ENCODE measurements at regions not wholly inside any gene's neighbourhood (a gene's known extent, or its start where the extent isn't known, plus 50 kb on each side); places are given as distances from the start of the nearest gene placed in this dataset.

DNA sequence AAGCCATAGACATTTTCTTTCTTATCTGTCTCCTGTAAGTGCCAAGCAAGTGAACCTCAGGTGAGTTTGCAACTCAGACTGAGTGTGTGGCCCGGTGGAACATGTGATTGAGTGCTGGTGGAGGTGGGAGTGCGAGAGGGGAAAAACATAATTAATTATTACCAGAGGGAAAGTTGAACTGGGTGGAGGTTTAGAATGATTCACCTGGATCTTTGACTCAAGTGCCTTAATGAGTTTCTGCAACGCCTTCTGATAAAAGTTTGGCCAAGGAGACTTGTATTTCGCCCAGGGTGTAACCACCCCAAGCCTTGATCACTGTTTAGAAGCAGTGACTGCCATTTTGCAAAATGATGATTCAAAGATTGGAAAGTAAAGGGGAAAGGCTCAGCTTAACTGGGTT lies 513.9 kb downstream of the GATA3 start:
- H3K9me2 ChIP-seq (replicated peaks; ENCODE audit: control insufficient read depth, low read length), result no peaks in the 10 kb centered on the region
- H3K36me3 ChIP-seq (ENCODE audit: control insufficient read depth, low read length), result no peaks in the 10 kb centered on the region
- H4K20me1 ChIP-seq (ENCODE audit: control insufficient read depth, insufficient read depth, low read depth, low read length), result no peaks in the 10 kb centered on the region
- no peak overlapping the region for H3K4me2 ChIP-seq (ENCODE audit: low read length)
- H3K27ac ChIP-seq (ENCODE audit: low read depth, low read length), result no peak overlapping the region
- H3K27me3 ChIP-seq (ENCODE audit: control insufficient read depth, low read length), result no peaks in the 10 kb centered on the region
- H3K4me3 ChIP-seq (ENCODE audit: low read length), result no peak overlapping the region
- H3K9me3 ChIP-seq (ENCODE audit: control insufficient read depth, insufficient read depth, low read length), result no peaks in the 10 kb centered on the region
- no peaks in the 10 kb centered on the region for H3F3A ChIP-seq (ENCODE audit: control insufficient read depth, insufficient read depth)
- no peaks in the 10 kb centered on the region for H3K79me2 ChIP-seq (ENCODE audit: control insufficient read depth, low read length)
- TF ChIP-seq, protein P1, sequence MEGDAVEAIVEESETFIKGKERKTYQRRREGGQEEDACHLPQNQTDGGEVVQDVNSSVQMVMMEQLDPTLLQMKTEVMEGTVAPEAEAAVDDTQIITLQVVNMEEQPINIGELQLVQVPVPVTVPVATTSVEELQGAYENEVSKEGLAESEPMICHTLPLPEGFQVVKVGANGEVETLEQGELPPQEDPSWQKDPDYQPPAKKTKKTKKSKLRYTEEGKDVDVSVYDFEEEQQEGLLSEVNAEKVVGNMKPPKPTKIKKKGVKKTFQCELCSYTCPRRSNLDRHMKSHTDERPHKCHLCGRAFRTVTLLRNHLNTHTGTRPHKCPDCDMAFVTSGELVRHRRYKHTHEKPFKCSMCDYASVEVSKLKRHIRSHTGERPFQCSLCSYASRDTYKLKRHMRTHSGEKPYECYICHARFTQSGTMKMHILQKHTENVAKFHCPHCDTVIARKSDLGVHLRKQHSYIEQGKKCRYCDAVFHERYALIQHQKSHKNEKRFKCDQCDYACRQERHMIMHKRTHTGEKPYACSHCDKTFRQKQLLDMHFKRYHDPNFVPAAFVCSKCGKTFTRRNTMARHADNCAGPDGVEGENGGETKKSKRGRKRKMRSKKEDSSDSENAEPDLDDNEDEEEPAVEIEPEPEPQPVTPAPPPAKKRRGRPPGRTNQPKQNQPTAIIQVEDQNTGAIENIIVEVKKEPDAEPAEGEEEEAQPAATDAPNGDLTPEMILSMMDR (IDR thresholded peaks at IDR 0.05; ENCODE audit: low read depth, low read length, poor library complexity, severe bottlenecking), result no peak
- TF ChIP-seq EZH2phosphoT487 (IDR thresholded peaks at IDR 0.05; ENCODE audit: borderline replicate concordance, low read length), result no peak
- H3K4me1 ChIP-seq (ENCODE audit: control insufficient read depth, low read length), result no peaks in the 10 kb centered on the region

DNA sequence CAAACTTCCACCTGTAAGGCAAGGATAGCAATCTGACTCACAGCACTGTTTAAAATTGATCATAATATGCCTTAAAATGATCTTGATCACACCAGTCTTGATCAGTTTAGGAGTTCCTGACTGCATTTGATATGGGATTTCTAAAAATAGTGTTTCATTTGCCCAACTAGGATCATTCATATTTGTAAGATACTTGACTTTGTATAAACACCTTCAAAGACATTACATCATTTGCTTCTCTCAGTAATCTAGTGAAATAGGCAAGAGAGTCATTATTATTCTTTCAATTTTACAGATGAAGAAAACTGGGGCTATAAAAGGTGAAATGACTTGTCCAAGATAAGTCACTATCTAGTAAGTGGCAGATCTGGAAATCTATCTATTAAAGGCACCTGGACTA lies 521.1 kb downstream of the GATA3 start:
- Histone ChIP-seq H3K9me2 (replicated peaks; ENCODE audit: control insufficient read depth, low read length) (no peaks in the 10 kb centered on the region), H3K4me3 (ENCODE audit: low read length) (no peak overlapping the region), H3K27me3 (ENCODE audit: control insufficient read depth, low read length) (no peaks in the 10 kb centered on the region), H3K27ac (ENCODE audit: low read depth, low read length) (no peak overlapping the region), H3K9me3 (ENCODE audit: control insufficient read depth, insufficient read depth, low read length) (no peaks in the 10 kb centered on the region), H3K4me2 (ENCODE audit: low read length) (no peak overlapping the region), H3F3A (ENCODE audit: control insufficient read depth, insufficient read depth) (no peaks in the 10 kb centered on the region), H3K36me3 (ENCODE audit: control insufficient read depth, low read length) (no peaks in the 10 kb centered on the region), H4K20me1 (ENCODE audit: control insufficient read depth, insufficient read depth, low read depth, low read length) (no peaks in the 10 kb centered on the region), H3K79me2 (ENCODE audit: control insufficient read depth, low read length) (no peaks in the 10 kb centered on the region), H3K4me1 (ENCODE audit: control insufficient read depth, low read length) (no peaks in the 10 kb centered on the region)
- TF ChIP-seq, protein P1 (IDR thresholded peaks at IDR 0.05; ENCODE audit: low read depth, low read length, poor library complexity, severe bottlenecking), result no peak
- TF ChIP-seq EZH2phosphoT487 (IDR thresholded peaks at IDR 0.05; ENCODE audit: borderline replicate concordance, low read length), result no peak

DNA sequence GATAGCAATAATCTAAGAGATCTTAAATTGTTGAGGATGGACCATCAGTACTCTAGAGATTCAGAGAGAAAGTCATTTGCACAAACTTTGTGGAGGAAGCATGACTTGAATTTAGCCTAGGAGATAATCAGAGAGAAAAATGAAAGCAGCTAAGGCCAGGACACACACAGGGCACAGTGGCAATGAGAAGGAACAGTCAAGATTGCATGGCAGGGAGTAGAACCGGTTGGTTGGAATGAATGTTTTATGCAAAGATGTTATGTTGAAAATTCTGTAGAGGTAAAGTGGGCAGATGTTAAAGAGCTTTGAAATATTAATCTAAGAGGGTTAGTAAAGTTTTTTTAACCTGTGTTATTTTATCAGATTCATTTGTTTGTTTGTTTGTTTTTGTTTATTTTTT lies 521.8 kb downstream of the GATA3 start:
- Histone ChIP-seq H3K27ac (ENCODE audit: low read depth, low read length) (no peak overlapping the region), H4K20me1 (ENCODE audit: control insufficient read depth, insufficient read depth, low read depth, low read length) (no peaks in the 10 kb centered on the region), H3K36me3 (ENCODE audit: control insufficient read depth, low read length) (no peaks in the 10 kb centered on the region), H3K9me2 (replicated peaks; ENCODE audit: control insufficient read depth, low read length) (no peaks in the 10 kb centered on the region), H3K9me3 (ENCODE audit: control insufficient read depth, insufficient read depth, low read length) (no peaks in the 10 kb centered on the region), H3K4me1 (ENCODE audit: control insufficient read depth, low read length) (no peaks in the 10 kb centered on the region), H3K4me2 (ENCODE audit: low read length) (no peak overlapping the region), H3F3A (ENCODE audit: control insufficient read depth, insufficient read depth) (no peaks in the 10 kb centered on the region), H3K4me3 (ENCODE audit: low read length) (no peak overlapping the region), H3K79me2 (ENCODE audit: control insufficient read depth, low read length) (no peaks in the 10 kb centered on the region), H3K27me3 (ENCODE audit: control insufficient read depth, low read length) (no peaks in the 10 kb centered on the region)
- TF ChIP-seq EZH2phosphoT487 (IDR thresholded peaks at IDR 0.05; ENCODE audit: borderline replicate concordance, low read length), result no peak
- TF ChIP-seq, protein P1 (IDR thresholded peaks at IDR 0.05; ENCODE audit: low read depth, low read length, poor library complexity, severe bottlenecking), result no peak

DNA sequence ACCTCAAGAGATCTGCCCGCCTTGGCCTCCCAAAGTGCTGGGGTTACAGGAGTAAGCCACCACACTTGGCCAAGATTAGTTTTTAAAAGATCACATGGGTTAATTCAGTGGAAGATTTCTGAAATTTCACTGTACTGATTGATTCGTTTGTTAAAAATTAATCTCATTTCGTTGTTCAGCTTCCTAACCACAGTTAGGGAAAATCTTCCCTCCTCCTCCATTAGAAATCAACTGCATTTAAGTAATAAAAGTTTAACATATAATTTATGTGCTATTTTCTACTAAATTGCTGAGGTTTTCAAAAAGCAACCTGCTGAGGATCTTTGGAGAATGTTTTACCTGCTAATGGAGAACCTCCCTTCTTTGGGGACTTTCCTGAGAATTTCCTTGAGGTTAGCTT lies 522.4 kb downstream of the GATA3 start:
- Histone ChIP-seq H3F3A (ENCODE audit: control insufficient read depth, insufficient read depth) (no peaks in the 10 kb centered on the region), H3K79me2 (ENCODE audit: control insufficient read depth, low read length) (no peaks in the 10 kb centered on the region), H3K27ac (ENCODE audit: low read depth, low read length) (no peak overlapping the region), H3K9me3 (ENCODE audit: control insufficient read depth, insufficient read depth, low read length) (no peaks in the 10 kb centered on the region), H3K4me1 (ENCODE audit: control insufficient read depth, low read length) (no peaks in the 10 kb centered on the region), H3K4me2 (ENCODE audit: low read length) (no peak overlapping the region), H3K36me3 (ENCODE audit: control insufficient read depth, low read length) (no peaks in the 10 kb centered on the region), H3K27me3 (ENCODE audit: control insufficient read depth, low read length) (no peaks in the 10 kb centered on the region), H3K9me2 (replicated peaks; ENCODE audit: control insufficient read depth, low read length) (no peaks in the 10 kb centered on the region), H3K4me3 (ENCODE audit: low read length) (no peak overlapping the region), H4K20me1 (ENCODE audit: control insufficient read depth, insufficient read depth, low read depth, low read length) (no peaks in the 10 kb centered on the region)
- TF ChIP-seq, protein P1 (IDR thresholded peaks at IDR 0.05; ENCODE audit: low read depth, low read length, poor library complexity, severe bottlenecking), result no peak
- no peak for TF ChIP-seq EZH2phosphoT487 (IDR thresholded peaks at IDR 0.05; ENCODE audit: borderline replicate concordance, low read length)

All from DOHH2 (cell line).